ENCODE measurements at regions not wholly inside any gene's neighbourhood (a gene's known extent, or its start where the extent isn't known, plus 50 kb on each side); places are given as distances from the start of the nearest gene placed in this dataset.

DNA sequence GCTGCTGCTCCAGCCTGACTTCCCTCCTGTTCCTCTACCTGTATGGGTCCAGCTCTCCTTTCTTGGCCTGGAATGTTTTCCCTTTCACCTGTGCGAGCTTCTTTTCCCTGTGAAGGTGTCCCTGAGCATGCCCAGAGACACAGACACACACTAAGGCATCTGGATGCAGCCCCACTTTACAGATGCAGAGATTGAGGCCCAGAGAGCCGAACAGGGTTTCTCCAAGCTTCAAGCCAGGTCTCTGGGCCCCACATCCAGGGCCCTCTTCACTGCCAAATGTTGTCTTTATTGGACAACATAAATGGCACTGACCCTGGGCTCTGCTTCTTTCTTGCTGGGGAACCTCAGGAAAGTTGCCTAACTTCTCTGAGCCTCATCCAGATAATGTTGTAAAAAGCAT, 561.6 kb downstream of the MIAT start:
- WGBS = 93% methylated on average over 2 of the region's 2 CpGs
- Histone ChIP-seq H3K36me3 (ENCODE audit: control insufficient read depth in 2 of 2, insufficient read depth in 2 of 2, low read length in 1 of 2) (no peaks in the 10 kb centered on the region), H3K27me3 (ENCODE audit: control insufficient read depth in 2 of 2, insufficient read depth in 1 of 2, low read length in 1 of 2) (no peaks in the 10 kb centered on the region), H3K27ac (ENCODE audit: low read depth in 1 of 2, low read length in 1 of 2) (no peak overlapping the region), H3K4me1 (ENCODE audit: control insufficient read depth in 2 of 2, insufficient read depth in 2 of 2, low read length in 2 of 2) (no peaks in the 10 kb centered on the region), H3K4me3 (ENCODE audit: low read length in 2 of 2) (no peak overlapping the region), H3K9me3 (ENCODE audit: control insufficient read depth in 2 of 2, insufficient read depth in 1 of 2, low read length in 1 of 2) (no peaks in the 10 kb centered on the region)
- no peak for DNase-seq (ENCODE audit: low read depth in 6 of 9, low spot score in 9 of 9)

DNA sequence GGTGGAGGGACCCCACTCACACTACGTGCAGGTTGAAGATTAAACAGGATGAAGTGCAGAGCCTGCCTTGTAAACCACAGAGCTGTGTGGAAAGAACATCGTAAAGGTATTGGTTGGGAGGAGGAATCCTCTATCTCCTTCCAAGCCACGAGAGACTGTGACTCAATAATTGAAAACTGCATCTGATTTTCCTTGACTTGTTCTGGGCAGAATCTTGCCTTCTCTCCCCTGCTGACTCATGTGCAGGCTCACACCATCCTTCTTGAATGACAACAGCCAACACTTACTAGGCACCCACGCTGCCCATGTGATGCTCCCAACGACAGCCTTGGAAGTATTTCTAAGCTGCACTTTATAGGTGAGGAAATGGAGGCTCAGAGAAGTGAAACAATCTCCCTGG, 563.0 kb downstream of the MIAT start:
- 77% methylated on average over 5 of the region's 5 CpGs for WGBS
- Histone ChIP-seq H3K27ac (ENCODE audit: low read depth in 1 of 2, low read length in 1 of 2) (no peak overlapping the region), H3K4me3 (ENCODE audit: low read length in 2 of 2) (no peak overlapping the region), H3K4me1 (ENCODE audit: control insufficient read depth in 2 of 2, insufficient read depth in 2 of 2, low read length in 2 of 2) (no peaks in the 10 kb centered on the region), H3K27me3 (ENCODE audit: control insufficient read depth in 2 of 2, insufficient read depth in 1 of 2, low read length in 1 of 2) (no peaks in the 10 kb centered on the region), H3K36me3 (ENCODE audit: control insufficient read depth in 2 of 2, insufficient read depth in 2 of 2, low read length in 1 of 2) (no peaks in the 10 kb centered on the region), H3K9me3 (ENCODE audit: control insufficient read depth in 2 of 2, insufficient read depth in 1 of 2, low read length in 1 of 2) (no peaks in the 10 kb centered on the region)
- DNase-seq (ENCODE audit: low read depth in 6 of 9, low spot score in 9 of 9) = no peak

DNA sequence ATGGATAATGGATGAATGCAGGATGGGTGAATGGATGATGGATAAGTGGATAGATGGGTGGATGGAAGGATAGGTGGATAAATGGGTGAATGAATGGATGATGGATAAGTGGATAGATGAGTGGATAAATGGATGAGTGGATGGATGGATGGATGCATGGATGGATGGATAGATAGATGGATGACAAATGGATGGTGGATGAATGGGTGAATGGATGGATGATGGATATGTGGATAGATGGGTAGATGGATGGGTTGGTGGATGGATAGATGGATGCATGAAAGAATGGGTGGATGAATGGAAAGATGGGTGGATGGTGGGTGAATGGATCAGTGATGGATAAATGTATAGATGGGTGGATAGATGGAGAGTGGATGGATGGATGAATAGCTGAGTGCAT, 564.8 kb downstream of the MIAT start:
- H3K9me3 ChIP-seq (ENCODE audit: control insufficient read depth in 2 of 2, insufficient read depth in 1 of 2, low read length in 1 of 2) = no peaks in the 10 kb centered on the region
- no peak overlapping the region for H3K4me3 ChIP-seq (ENCODE audit: low read length in 2 of 2)
- H3K4me1 ChIP-seq (ENCODE audit: control insufficient read depth in 2 of 2, insufficient read depth in 2 of 2, low read length in 2 of 2) = no peaks in the 10 kb centered on the region
- no peak for DNase-seq (ENCODE audit: low read depth in 6 of 9, low spot score in 9 of 9)
- H3K27me3 ChIP-seq (ENCODE audit: control insufficient read depth in 2 of 2, insufficient read depth in 1 of 2, low read length in 1 of 2) = no peaks in the 10 kb centered on the region
- H3K27ac ChIP-seq (ENCODE audit: low read depth in 1 of 2, low read length in 1 of 2) = no peak overlapping the region
- H3K36me3 ChIP-seq (ENCODE audit: control insufficient read depth in 2 of 2, insufficient read depth in 2 of 2, low read length in 1 of 2) = no peaks in the 10 kb centered on the region

DNA sequence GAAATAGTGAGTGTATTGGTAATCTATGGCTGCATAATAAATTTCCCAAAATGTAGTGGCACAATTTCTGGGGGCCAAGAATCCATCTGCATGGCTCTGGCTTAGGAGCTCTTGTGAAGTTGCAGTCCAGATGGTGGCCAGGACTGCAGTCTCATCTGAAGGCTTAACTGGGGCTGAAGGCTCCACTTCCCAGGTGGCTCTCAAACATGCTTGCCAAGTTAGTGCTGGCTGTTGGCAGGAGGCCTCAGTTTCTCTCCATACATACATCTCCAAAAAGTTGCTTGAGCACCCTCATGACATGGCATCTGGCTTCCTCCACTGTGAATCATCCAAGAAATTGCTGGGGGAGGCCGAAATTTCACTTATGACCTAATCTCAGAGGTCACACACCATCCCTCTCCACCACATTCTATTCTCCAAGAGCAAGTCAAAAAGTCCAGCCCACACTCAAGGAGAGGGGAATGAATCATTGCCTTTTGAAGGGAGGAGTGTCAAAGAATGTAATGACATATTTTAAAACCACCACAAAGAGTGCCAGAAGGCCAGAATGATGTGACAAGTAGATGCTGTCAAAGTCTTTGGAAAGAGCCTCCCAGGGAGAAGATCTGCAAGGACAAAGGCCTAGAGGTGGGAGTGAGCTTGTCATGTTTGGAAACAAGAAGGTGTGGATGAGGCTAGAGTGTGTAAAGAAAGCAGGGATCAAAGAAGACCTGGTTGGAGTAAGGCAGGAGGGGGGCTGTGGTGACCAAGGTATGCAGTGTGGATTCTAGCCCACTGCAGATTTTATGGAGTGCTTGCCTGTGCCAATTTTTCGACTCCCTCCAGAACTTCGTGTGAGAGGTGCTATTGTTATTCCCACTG, 566.2 kb downstream of the MIAT start:
- no peak for DNase-seq (ENCODE audit: low read depth in 6 of 9, low spot score in 9 of 9)
- Histone ChIP-seq H3K4me1 (ENCODE audit: control insufficient read depth in 2 of 2, insufficient read depth in 2 of 2, low read length in 2 of 2) (no peaks in the 10 kb centered on the region), H3K4me3 (ENCODE audit: low read length in 2 of 2) (no peak overlapping the region), H3K27me3 (ENCODE audit: control insufficient read depth in 2 of 2, insufficient read depth in 1 of 2, low read length in 1 of 2) (no peaks in the 10 kb centered on the region), H3K36me3 (ENCODE audit: control insufficient read depth in 2 of 2, insufficient read depth in 2 of 2, low read length in 1 of 2) (no peaks in the 10 kb centered on the region), H3K9me3 (ENCODE audit: control insufficient read depth in 2 of 2, insufficient read depth in 1 of 2, low read length in 1 of 2) (no peaks in the 10 kb centered on the region), H3K27ac (ENCODE audit: low read depth in 1 of 2, low read length in 1 of 2) (no peak overlapping the region)
- WGBS = 57% methylated on average over 3 of the region's 3 CpGs

DNA sequence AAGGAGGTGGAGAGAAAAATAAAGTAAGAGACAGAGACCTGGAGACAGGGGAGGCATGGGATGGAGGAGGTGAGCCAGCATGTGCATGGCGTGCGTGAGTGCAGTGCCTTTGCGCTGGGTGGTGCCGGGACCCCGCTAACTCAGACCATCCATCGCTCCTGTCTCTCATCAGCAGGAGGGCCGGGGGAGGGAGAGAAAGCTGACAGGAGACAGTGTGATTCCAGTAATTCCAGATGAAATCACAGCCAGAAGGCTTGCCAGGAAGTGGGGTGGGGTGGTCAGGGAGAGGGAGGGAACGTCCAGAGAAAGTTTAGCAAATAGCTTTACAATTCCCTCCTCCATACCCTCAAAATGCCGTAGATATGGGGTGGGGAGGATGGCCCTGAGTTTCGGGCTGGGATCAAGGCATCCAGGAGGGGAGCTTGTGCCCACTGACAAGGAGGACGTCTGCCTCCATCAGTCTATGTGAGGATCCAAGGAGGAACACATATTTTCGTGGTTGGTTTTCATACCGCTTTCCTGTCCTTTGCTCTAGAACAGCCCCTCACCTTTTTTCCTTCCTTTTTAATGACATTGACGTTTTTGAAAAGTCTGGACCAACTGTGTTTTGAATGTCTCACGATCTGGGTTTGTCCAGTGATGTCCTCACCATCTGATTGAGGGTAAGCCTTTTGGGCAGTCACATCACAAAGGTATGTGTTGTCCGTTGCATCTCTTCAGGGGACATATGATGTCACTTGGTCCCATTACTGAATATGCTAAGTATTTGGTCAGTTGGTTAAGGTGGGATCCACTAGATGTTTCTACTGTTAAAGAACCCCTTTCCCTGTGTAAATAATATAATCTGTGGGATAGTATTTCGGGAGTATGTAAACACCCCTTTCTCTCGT, 567.3 kb downstream of the MIAT start:
- no peak for DNase-seq (ENCODE audit: low read depth in 6 of 9, low spot score in 9 of 9)
- Histone ChIP-seq H3K27ac (ENCODE audit: low read depth in 1 of 2, low read length in 1 of 2) (no peak overlapping the region), H3K4me1 (ENCODE audit: control insufficient read depth in 2 of 2, insufficient read depth in 2 of 2, low read length in 2 of 2) (no peaks in the 10 kb centered on the region), H3K36me3 (ENCODE audit: control insufficient read depth in 2 of 2, insufficient read depth in 2 of 2, low read length in 1 of 2) (no peaks in the 10 kb centered on the region), H3K27me3 (ENCODE audit: control insufficient read depth in 2 of 2, insufficient read depth in 1 of 2, low read length in 1 of 2) (no peaks in the 10 kb centered on the region), H3K9me3 (ENCODE audit: control insufficient read depth in 2 of 2, insufficient read depth in 1 of 2, low read length in 1 of 2) (no peaks in the 10 kb centered on the region), H3K4me3 (ENCODE audit: low read length in 2 of 2) (no peak overlapping the region)
- WGBS = 55% methylated on average over 18 of the region's 18 CpGs

DNA sequence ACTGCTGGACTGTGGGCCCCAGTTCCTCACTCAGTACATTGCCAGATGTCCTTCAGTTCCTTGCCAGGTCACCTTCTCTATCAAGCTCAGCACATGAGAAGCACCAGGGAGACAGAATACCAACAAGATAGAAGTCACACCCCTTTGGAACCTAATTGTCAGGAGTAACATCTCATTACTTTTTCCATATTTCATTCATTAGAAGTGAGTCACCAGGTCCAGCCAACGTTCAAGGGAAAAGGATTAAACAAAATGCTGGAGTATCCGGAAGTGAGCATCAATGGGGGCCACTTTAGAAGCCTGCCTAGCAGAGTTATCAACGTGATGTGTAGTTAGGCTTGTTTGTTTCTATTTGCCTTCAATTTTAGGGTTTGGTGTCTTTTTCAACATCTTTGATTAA, 569.3 kb downstream of the MIAT start:
- H3K4me1 ChIP-seq (ENCODE audit: control insufficient read depth in 2 of 2, insufficient read depth in 2 of 2, low read length in 2 of 2) = no peaks in the 10 kb centered on the region
- 88% methylated on average over 3 of the region's 3 CpGs for WGBS
- H3K27ac ChIP-seq (ENCODE audit: low read depth in 1 of 2, low read length in 1 of 2) = no peak overlapping the region
- H3K27me3 ChIP-seq (ENCODE audit: control insufficient read depth in 2 of 2, insufficient read depth in 1 of 2, low read length in 1 of 2) = no peaks in the 10 kb centered on the region
- DNase-seq (ENCODE audit: low read depth in 6 of 9, low spot score in 9 of 9) = no peak
- H3K36me3 ChIP-seq (ENCODE audit: control insufficient read depth in 2 of 2, insufficient read depth in 2 of 2, low read length in 1 of 2) = no peaks in the 10 kb centered on the region
- no peak overlapping the region for H3K4me3 ChIP-seq (ENCODE audit: low read length in 2 of 2)
- no peaks in the 10 kb centered on the region for H3K9me3 ChIP-seq (ENCODE audit: control insufficient read depth in 2 of 2, insufficient read depth in 1 of 2, low read length in 1 of 2)

DNA sequence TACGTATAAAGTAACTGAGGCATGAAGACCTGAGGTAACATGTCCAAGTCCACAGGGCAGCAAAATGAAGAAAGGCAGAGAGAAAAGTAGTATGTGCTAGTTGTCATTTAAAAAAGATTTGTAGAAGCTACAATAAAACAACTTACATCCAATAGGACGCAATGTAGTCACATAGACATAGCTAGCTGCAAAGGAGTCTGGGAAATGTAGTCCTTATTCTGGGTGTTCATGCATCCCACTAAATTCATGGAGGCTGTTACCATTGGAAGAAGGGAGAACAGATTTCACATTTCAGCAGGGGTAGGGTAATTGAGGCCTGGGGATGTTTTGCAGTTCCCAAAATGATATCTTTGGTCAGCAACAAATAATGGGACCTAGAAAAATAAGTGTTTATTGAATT, 571.4 kb downstream of the MIAT start:
- WGBS = 97% methylated on average over 2 of the region's 2 CpGs
- Histone ChIP-seq H3K36me3 (ENCODE audit: control insufficient read depth in 2 of 2, insufficient read depth in 2 of 2, low read length in 1 of 2) (no peaks in the 10 kb centered on the region), H3K4me3 (ENCODE audit: low read length in 2 of 2) (no peak overlapping the region), H3K27me3 (ENCODE audit: control insufficient read depth in 2 of 2, insufficient read depth in 1 of 2, low read length in 1 of 2) (no peaks in the 10 kb centered on the region), H3K27ac (ENCODE audit: low read depth in 1 of 2, low read length in 1 of 2) (no peak overlapping the region), H3K9me3 (ENCODE audit: control insufficient read depth in 2 of 2, insufficient read depth in 1 of 2, low read length in 1 of 2) (no peaks in the 10 kb centered on the region), H3K4me1 (ENCODE audit: control insufficient read depth in 2 of 2, insufficient read depth in 2 of 2, low read length in 2 of 2) (no peaks in the 10 kb centered on the region)
- DNase-seq (ENCODE audit: low read depth in 6 of 9, low spot score in 9 of 9) = no peak

DNA sequence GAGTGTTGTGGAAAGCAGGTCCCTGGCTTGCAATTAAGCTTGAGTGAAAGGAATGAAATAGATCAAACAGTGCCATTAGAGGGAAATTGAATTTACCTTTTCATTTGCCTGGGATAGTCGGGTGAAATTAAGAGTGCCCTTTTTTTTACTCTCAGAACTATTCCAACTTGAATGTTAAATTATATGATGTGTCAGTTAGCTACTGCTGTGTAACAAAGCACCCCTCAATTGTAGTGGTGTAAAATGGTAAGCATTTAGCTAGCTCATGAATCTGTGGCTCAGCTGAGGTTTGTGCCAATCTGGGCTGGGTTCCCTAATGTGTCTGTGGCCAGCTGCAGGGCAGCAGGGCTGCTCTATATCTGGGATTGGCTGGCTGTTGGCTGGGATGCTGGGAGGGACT, 571.4 kb downstream of the MN1 start:
- DNase-seq (ENCODE audit: low read depth in 6 of 9, low spot score in 9 of 9) = no peak
- H3K4me1 ChIP-seq (ENCODE audit: control insufficient read depth in 2 of 2, insufficient read depth in 2 of 2, low read length in 2 of 2) = no peaks in the 10 kb centered on the region
- H3K27me3 ChIP-seq (ENCODE audit: control insufficient read depth in 2 of 2, insufficient read depth in 1 of 2, low read length in 1 of 2) = no peaks in the 10 kb centered on the region
- no peak overlapping the region for H3K27ac ChIP-seq (ENCODE audit: low read depth in 1 of 2, low read length in 1 of 2)
- H3K4me3 ChIP-seq (ENCODE audit: low read length in 2 of 2) = no peak overlapping the region
- H3K9me3 ChIP-seq (ENCODE audit: control insufficient read depth in 2 of 2, insufficient read depth in 1 of 2, low read length in 1 of 2) = no peaks in the 10 kb centered on the region
- 95% methylated on average over 1 of the region's 1 CpG for WGBS
- no peaks in the 10 kb centered on the region for H3K36me3 ChIP-seq (ENCODE audit: control insufficient read depth in 2 of 2, insufficient read depth in 2 of 2, low read length in 1 of 2)

DNA sequence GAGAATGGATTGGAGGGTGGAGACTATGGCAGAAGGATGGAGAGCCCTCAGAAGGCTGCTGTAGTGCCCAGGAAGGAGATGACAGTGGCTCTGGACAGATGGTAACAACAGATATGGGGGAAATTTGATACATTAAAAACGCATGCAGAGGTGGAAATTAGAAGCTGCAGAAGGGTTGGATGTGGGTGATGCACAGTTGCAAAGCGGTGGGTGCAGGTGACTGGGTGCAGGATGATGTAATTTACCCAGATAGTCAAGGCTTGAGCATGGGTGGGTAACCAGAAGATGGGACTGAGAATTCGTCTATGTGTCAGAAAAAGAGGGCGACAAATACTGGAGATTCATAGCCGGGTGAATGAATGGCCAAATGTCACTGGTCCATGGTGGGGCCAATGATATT, 570.3 kb downstream of the MN1 start:
- 87% methylated on average over 5 of the region's 5 CpGs for WGBS
- no peaks in the 10 kb centered on the region for H3K9me3 ChIP-seq (ENCODE audit: control insufficient read depth in 2 of 2, insufficient read depth in 1 of 2, low read length in 1 of 2)
- H3K36me3 ChIP-seq (ENCODE audit: control insufficient read depth in 2 of 2, insufficient read depth in 2 of 2, low read length in 1 of 2) = no peaks in the 10 kb centered on the region
- H3K4me3 ChIP-seq (ENCODE audit: low read length in 2 of 2) = no peak overlapping the region
- no peak for DNase-seq (ENCODE audit: low read depth in 6 of 9, low spot score in 9 of 9)
- no peaks in the 10 kb centered on the region for H3K4me1 ChIP-seq (ENCODE audit: control insufficient read depth in 2 of 2, insufficient read depth in 2 of 2, low read length in 2 of 2)
- H3K27me3 ChIP-seq (ENCODE audit: control insufficient read depth in 2 of 2, insufficient read depth in 1 of 2, low read length in 1 of 2) = no peaks in the 10 kb centered on the region
- H3K27ac ChIP-seq (ENCODE audit: low read depth in 1 of 2, low read length in 1 of 2) = no peak overlapping the region
